ENCODE measurements at regions not wholly inside any gene's neighbourhood (a gene's known extent, or its start where the extent isn't known, plus 50 kb on each side); places are given as distances from the start of the nearest gene placed in this dataset.

- DNase-seq (ENCODE audit: low spot score) (no peak), ATAC-seq (no peak), FAIRE-seq (no peak)
- ChIA-PET CTCF (ENCODE audit: low intra/inter-chr PET ratio, low total read pairs) (no interaction called here), POLR2A (no interaction called here)
- no peaks in the 10 kb centered on the region for H4K20me1 ChIP-seq (ENCODE audit: insufficient read depth, low read length)
- no peaks in the 10 kb centered on the region for H3K4me1 ChIP-seq (ENCODE audit: insufficient read depth, low read length)
- H3K79me2 ChIP-seq (ENCODE audit: insufficient read depth, low read length), result no peaks in the 10 kb centered on the region
- no peak overlapping the region for H2AFZ ChIP-seq (ENCODE audit: low read length)
- no TSS peak for BruUV-seq (replicated peaks)
- intact Hi-C loops (cut with micrococcal nuclease; ENCODE audit: unreplicated experiment), result no loop called here
- no peaks in the 10 kb centered on the region for H3K27me3 ChIP-seq (ENCODE audit: control insufficient read depth in 1 of 2, insufficient read depth in 2 of 2, low read length in 2 of 2)
- H3K4me2 ChIP-seq (ENCODE audit: low read depth, low read length), result no peak overlapping the region
- H3K9me3 ChIP-seq (ENCODE audit: low read length), result no peaks in the 10 kb centered on the region
- no peaks in the 10 kb centered on the region for H3K36me3 ChIP-seq (replicated peaks in 1 of 2; ENCODE audit: control insufficient read depth in 1 of 2, insufficient read depth in 2 of 2, low read length in 2 of 2)
- in situ Hi-C loops (cut with HindIII; ENCODE audit: extremely low pct_ligation_motif_present, low pct_unique_long_range_greater_than_20kb), result no loop called here
- no peak overlapping the region for H3K4me3 ChIP-seq (replicated peaks in 1 of 3; ENCODE audit: insufficient read depth in 1 of 3, low read depth in 2 of 3, low read length in 3 of 3)
- no peak overlapping the region for H3K27ac ChIP-seq (ENCODE audit: extremely low read length, insufficient read depth, low read length)
- no peak overlapping the region for H3K9ac ChIP-seq (ENCODE audit: insufficient read depth, low read depth, low read length)
- TF ChIP-seq CENPBD1 (CRISPR knock-in tag; IDR thresholded peaks at IDR 0.05; ENCODE audit: borderline replicate concordance, low read depth) (no peak), ZBTB46 (CRISPR knock-in tag; IDR thresholded peaks at IDR 0.05; ENCODE audit: borderline replicate concordance) (no peak), ZNF773 (CRISPR knock-in tag; IDR thresholded peaks at IDR 0.05; ENCODE audit: borderline replicate concordance) (no peak), BHLHE40 (IDR thresholded peaks at IDR 0.05; ENCODE audit: low read length) (no peak), ZFY (CRISPR knock-in tag; IDR thresholded peaks at IDR 0.05) (no peak), KMT2A (CRISPR knock-in tag; IDR thresholded peaks at IDR 0.05) (no peak), ZNF772 (CRISPR knock-in tag; IDR thresholded peaks at IDR 0.05) (no peak), MAFF (IDR thresholded peaks at IDR 0.05; ENCODE audit: low read depth, low read length) (no peak), SIN3B (IDR thresholded peaks at IDR 0.05; ENCODE audit: low read length) (no peak), ARHGAP35 (CRISPR knock-in tag; IDR thresholded peaks at IDR 0.05; ENCODE audit: borderline replicate concordance) (no peak), ATF6 (CRISPR knock-in tag; conservative IDR thresholded peaks at IDR 0.05) (no peak), CEBPZ (IDR thresholded peaks at IDR 0.05; ENCODE audit: low read length) (no peak), YEATS2 (CRISPR knock-in tag; IDR thresholded peaks at IDR 0.05; ENCODE audit: borderline replicate concordance) (no peak), TRIM22 (IDR thresholded peaks at IDR 0.05) (no peak)
- WGBS (ENCODE audit: low lambda C conversion rate), result 3% methylated on average over 3 of the region's 3 CpGs
Measured at GRCh38 chr5:125485771-125486170, 739.3 kb upstream of the ZNF608 start.

Measured in HepG2 (cell line).